ENCODE measurements at regions not wholly inside any gene's neighbourhood (a gene's known extent, or its start where the extent isn't known, plus 50 kb on each side); places are given as distances from the start of the nearest gene placed in this dataset.

GRCh38 chr1:115204513-115204912, 115.2 kb upstream of the TSPAN2 start:
- no peak for DNase-seq (ENCODE audit: low spot score)

- DNase-seq (ENCODE audit: low spot score) = no peak
Observed at GRCh38 chr1:115203287-115203686, 114.0 kb upstream of the TSPAN2 start.

GRCh38 chr1:115201598-115201997, 112.3 kb upstream of the TSPAN2 start:
- DNase-seq (ENCODE audit: low spot score) = no peak

- no peak for DNase-seq (ENCODE audit: low spot score)
Observed at GRCh38 chr1:115199416-115200132, 110.3 kb upstream of the TSPAN2 start.

- DNase-seq (ENCODE audit: low spot score) = no peak
Observed at GRCh38 chr1:115198938-115199337, 109.6 kb upstream of the TSPAN2 start.

GRCh38 chr1:115196296-115196695, 107.0 kb upstream of the TSPAN2 start:
- no peak for DNase-seq (ENCODE audit: low spot score)

GRCh38 chr1:115194506-115194905, 105.2 kb upstream of the TSPAN2 start:
- no peak for DNase-seq (ENCODE audit: low spot score)

GRCh38 chr1:115193046-115193828, 103.9 kb upstream of the TSPAN2 start:
- peak; percentile 76 for DNase-seq (ENCODE audit: low spot score)

GRCh38 chr1:115192200-115192767, 103.0 kb upstream of the TSPAN2 start:
- DNase-seq (ENCODE audit: low spot score) = no peak

GRCh38 chr1:115191691-115192090, 102.4 kb upstream of the TSPAN2 start:
- no peak for DNase-seq (ENCODE audit: low spot score)

GRCh38 chr1:115190540-115191170, 101.4 kb upstream of the TSPAN2 start:
- DNase-seq (ENCODE audit: low spot score) = no peak

- DNase-seq (ENCODE audit: low spot score) = no peak
Observed at GRCh38 chr1:115189814-115190539, 100.7 kb upstream of the TSPAN2 start.

GRCh38 chr1:115188680-115189395, 99.5 kb upstream of the TSPAN2 start:
- no peak for DNase-seq (ENCODE audit: low spot score)

GRCh38 chr1:115186711-115187265, 97.5 kb upstream of the TSPAN2 start:
- DNase-seq (ENCODE audit: low spot score) = no peak

- DNase-seq (ENCODE audit: low spot score) = no peak
Observed at GRCh38 chr1:115185336-115185735, 96.0 kb upstream of the TSPAN2 start.

GRCh38 chr1:115184951-115185331, 95.6 kb upstream of the TSPAN2 start:
- no peak for DNase-seq (ENCODE audit: low spot score)

- no peak for DNase-seq (ENCODE audit: low spot score)
Observed at GRCh38 chr1:115184260-115184950, 95.1 kb upstream of the TSPAN2 start.

- DNase-seq (ENCODE audit: low spot score) = no peak
Observed at GRCh38 chr1:115183721-115184259, 94.5 kb upstream of the TSPAN2 start.

GRCh38 chr1:115183158-115183557, 93.9 kb upstream of the TSPAN2 start:
- no peak for DNase-seq (ENCODE audit: low spot score)
